Endothelial cell (in vitro differentiated cells): ENCODE measurements at regions not wholly inside any gene's neighbourhood (a gene's known extent, or its start where the extent isn't known, plus 50 kb on each side); places are given as distances from the start of the nearest gene placed in this dataset.

Experiments
- DNase-seq: peaks from one replicate; pipeline ENCODE4 v3.0.0; 2021; ENCODE audit warnings: low spot score
- H3K27ac Mint-ChIP-seq: one replicate; pipeline ENCODE4 v1.8.0; 2021; ENCODE audit warnings: mixed read lengths, inconsistent platforms; ENCODE audit not compliant: unreplicated experiment
- H3K27me3 Mint-ChIP-seq: one replicate; pipeline ENCODE4 v1.8.0; 2021; ENCODE audit warnings: mild to moderate bottlenecking, moderate library complexity, mixed read lengths, inconsistent platforms; ENCODE audit not compliant: unreplicated experiment
- H3K36me3 Mint-ChIP-seq: one replicate; pipeline ENCODE4 v1.8.0; 2021; ENCODE audit warnings: mild to moderate bottlenecking, low read depth, mixed read lengths, inconsistent platforms; ENCODE audit not compliant: unreplicated experiment
- H3K4me1 Mint-ChIP-seq: one replicate; pipeline ENCODE4 v1.8.0; 2021; ENCODE audit warnings: mild to moderate bottlenecking, mixed read lengths, inconsistent platforms; ENCODE audit not compliant: unreplicated experiment
- H3K4me3 Mint-ChIP-seq: one replicate; pipeline ENCODE4 v1.8.0; 2021; ENCODE audit warnings: mild to moderate bottlenecking, mixed read lengths, inconsistent platforms; ENCODE audit not compliant: unreplicated experiment
- H3K9me3 Mint-ChIP-seq: one replicate; pipeline ENCODE4 v1.8.0; 2021; ENCODE audit warnings: mixed read lengths, inconsistent platforms; ENCODE audit not compliant: unreplicated experiment
- TF ChIP-seq, protein P1 (sequence below): fragments of 200-600 bp; sonication (generic); IDR thresholded peaks from one replicate; pipeline ENCODE4 v1.5.0; 2021; ENCODE audit warnings: antibody characterized with exemption; ENCODE audit not compliant: unreplicated experiment

DNA sequence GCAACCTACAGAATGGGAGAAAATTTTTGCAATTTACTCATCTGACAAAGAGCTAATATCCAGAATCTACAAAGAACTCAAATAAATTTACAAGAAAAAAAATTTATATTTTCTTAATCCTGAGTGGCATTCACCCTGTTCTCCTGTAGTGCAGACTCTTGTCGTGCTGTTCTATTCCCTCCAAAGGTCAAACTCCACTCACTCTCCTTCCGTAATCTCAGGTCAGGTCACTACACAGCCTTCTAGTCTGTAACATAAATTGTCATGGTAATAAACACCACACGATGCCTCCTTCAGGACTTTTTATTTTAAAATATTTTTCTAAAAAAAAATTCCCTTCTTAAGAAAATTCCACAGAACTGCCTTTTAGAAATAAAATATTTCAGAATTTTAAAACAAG is 417.9 kb upstream of the GCFC2 start:
- no peak overlapping the region for H3K4me3 Mint-ChIP-seq
- TF ChIP-seq, protein P1, sequence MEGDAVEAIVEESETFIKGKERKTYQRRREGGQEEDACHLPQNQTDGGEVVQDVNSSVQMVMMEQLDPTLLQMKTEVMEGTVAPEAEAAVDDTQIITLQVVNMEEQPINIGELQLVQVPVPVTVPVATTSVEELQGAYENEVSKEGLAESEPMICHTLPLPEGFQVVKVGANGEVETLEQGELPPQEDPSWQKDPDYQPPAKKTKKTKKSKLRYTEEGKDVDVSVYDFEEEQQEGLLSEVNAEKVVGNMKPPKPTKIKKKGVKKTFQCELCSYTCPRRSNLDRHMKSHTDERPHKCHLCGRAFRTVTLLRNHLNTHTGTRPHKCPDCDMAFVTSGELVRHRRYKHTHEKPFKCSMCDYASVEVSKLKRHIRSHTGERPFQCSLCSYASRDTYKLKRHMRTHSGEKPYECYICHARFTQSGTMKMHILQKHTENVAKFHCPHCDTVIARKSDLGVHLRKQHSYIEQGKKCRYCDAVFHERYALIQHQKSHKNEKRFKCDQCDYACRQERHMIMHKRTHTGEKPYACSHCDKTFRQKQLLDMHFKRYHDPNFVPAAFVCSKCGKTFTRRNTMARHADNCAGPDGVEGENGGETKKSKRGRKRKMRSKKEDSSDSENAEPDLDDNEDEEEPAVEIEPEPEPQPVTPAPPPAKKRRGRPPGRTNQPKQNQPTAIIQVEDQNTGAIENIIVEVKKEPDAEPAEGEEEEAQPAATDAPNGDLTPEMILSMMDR = no peak
- no peaks in the 10 kb centered on the region for H3K4me1 Mint-ChIP-seq
- H3K36me3 Mint-ChIP-seq = no peaks in the 10 kb centered on the region
- peaks cover 1% of the 10 kb centered on the region for H3K27me3 Mint-ChIP-seq
- no peak overlapping the region for H3K27ac Mint-ChIP-seq
- H3K9me3 Mint-ChIP-seq = no peaks in the 10 kb centered on the region
- DNase-seq = no peak

DNA sequence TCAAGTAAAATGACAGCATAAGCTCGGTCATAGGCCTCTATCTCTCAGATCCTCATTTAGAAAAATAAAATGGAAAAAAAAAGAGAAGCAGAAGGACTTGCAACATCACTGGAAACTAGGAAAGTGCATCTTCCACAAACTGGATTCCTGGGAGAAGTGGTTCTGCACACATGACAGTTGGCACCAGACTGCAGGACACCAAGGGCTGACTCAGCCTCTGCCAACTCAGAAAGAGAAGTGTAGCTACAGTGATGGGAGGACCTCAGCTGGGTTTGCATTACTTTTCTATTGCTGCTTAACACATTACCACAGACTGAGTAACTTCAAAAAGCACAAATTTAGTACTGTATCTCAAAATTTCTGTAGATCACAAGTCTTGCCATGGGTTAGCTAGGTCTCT is 409.5 kb upstream of the GCFC2 start:
- Mint-ChIP-seq H3K36me3 (no peaks in the 10 kb centered on the region), H3K27ac (no peak overlapping the region), H3K4me1 (no peaks in the 10 kb centered on the region), H3K9me3 (no peaks in the 10 kb centered on the region), H3K4me3 (no peak overlapping the region), H3K27me3 (no peaks in the 10 kb centered on the region)
- TF ChIP-seq, protein P1 = no peak
- DNase-seq = no peak

DNA sequence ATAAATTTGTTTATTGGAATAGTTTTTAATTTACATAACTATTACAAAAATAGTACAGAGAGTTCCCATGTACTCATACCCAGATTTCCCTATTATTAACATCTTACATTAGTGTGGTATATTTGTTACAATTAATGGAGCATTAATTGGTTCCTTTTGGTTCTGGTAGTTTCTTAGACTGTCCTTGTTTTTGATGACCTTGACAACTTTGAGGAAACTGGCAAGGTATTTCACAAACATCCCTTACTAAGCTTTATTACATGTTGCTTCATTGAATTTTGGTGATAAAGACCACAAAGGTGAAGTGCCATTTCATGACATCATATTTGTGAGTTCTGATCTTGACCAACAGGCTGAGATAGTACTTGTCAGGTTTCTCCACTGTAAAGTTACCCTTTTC is 379.0 kb upstream of the GCFC2 start:
- H3K36me3 Mint-ChIP-seq = no peaks in the 10 kb centered on the region
- H3K27me3 Mint-ChIP-seq = peaks cover 3% of the 10 kb centered on the region
- H3K4me1 Mint-ChIP-seq = no peaks in the 10 kb centered on the region
- no peaks in the 10 kb centered on the region for H3K9me3 Mint-ChIP-seq
- H3K4me3 Mint-ChIP-seq = no peak overlapping the region
- no peak for DNase-seq
- TF ChIP-seq, protein P1 = no peak
- no peak overlapping the region for H3K27ac Mint-ChIP-seq

DNA sequence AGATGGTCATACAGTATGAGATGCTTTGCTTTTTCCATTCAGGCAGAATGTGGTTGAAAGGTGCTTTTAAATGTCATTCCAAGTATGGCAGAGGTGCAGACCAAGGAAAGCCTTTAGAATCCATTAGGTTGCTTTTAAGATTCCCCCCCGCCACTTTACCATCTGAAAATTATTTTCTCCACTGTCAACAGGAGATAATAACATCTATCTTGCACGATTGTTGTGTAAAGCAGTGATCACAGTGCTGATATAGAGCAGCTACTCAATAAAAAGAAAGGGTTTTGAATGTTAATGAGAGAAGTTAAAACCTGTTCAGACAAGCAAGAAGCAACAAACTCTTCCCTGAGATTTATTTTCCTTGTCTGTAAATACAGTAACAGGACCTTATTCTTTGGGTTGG is 372.5 kb upstream of the GCFC2 start:
- Mint-ChIP-seq H3K27ac (no peak overlapping the region), H3K36me3 (no peaks in the 10 kb centered on the region)

DNA sequence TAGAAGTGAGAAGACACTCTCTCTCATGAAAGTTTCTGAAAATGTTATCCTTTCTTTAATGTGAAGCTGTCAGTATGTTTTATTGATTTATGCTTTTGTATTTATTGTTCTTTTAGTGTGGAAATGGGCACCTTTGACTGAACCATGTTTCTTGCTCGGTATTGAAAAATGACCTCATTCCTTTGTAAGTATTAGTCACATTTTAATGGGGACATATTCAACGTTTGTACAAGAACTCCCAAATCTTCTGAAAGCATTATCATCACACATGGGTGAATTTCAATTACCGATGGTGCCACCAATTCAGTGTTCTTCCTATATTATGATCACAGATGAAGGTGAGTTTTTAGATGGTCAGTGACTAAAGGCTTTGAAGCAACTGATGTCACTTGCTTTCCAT is 371.8 kb upstream of the GCFC2 start:
- Mint-ChIP-seq H3K27me3 (no peaks in the 10 kb centered on the region), H3K4me1 (peaks cover 2% of the 10 kb centered on the region), H3K9me3 (no peaks in the 10 kb centered on the region)

More for the DNA sequence above, 372.5 kb upstream of the GCFC2 start:
- DNase-seq = no peak
- Mint-ChIP-seq H3K4me1 (peaks cover 2% of the 10 kb centered on the region), H3K27me3 (no peaks in the 10 kb centered on the region), H3K9me3 (no peaks in the 10 kb centered on the region), H3K4me3 (no peak overlapping the region)
- TF ChIP-seq, protein P1 = no peak

More for the DNA sequence above, 371.8 kb upstream of the GCFC2 start:
- DNase-seq = no peak
- no peak overlapping the region for H3K4me3 Mint-ChIP-seq
- H3K27ac Mint-ChIP-seq = no peak overlapping the region
- TF ChIP-seq, protein P1 = no peak
- H3K36me3 Mint-ChIP-seq = no peaks in the 10 kb centered on the region
